K562 (cell line): ENCODE measurements at regions not wholly inside any gene's neighbourhood (a gene's known extent, or its start where the extent isn't known, plus 50 kb on each side); places are given as distances from the start of the nearest gene placed in this dataset.

Experiments used
- GATAD2A ChIP-seq: fragments of 450-650 bp; IDR thresholded peaks from 2 replicates; pipeline ENCODE4 v1.6.1; 2017
- HLTF ChIP-seq: fragments of 450-650 bp; IDR thresholded peaks from 2 replicates; pipeline ENCODE4 v1.6.1; 2016
- MITF ChIP-seq: IDR thresholded peaks from 2 replicates; pipeline ENCODE4 v1.6.1; 2014; ENCODE audit warnings: antibody characterized with exemption
- NFE2 ChIP-seq: IDR thresholded peaks from 2 replicates; pipeline ENCODE4 v1.6.1; 2014; ENCODE audit warnings: antibody characterized with exemption, low read depth
- TGIF2 ChIP-seq: sonication (generic); formaldehyde crosslinking; IDR thresholded peaks from 2 replicates; pipeline ENCODE4 v1.8.1; 2022; ENCODE audit warnings: mild to moderate bottlenecking, missing genetic modification reagents, moderate library complexity
- TF ChIP-seq, protein P1 (sequence below), 2 experiments: fragments of 450-650 bp in 1 of 2; sonication (generic) in 1 of 2; formaldehyde crosslinking in 1 of 2; IDR thresholded peaks; 2 replicates each; pipeline versions ENCODE4 v1.7.1 to v1.9.0; 2016 to 2022; ENCODE audit warnings: inconsistent platforms in 1 of 2, mild to moderate bottlenecking in 1 of 2, missing genetic modification reagents in 1 of 2
- TF ChIP-seq, protein P2 (sequence below): fragments of 250-450 bp; sonication (Bioruptor Pico); IDR thresholded peaks from 2 replicates; pipeline ENCODE4 v1.5.0; 2022; ENCODE audit warnings: mild to moderate bottlenecking

GRCh38 chr16:80150978-80151721, 389.6 kb upstream of the DYNLRB2 start (continued):
- TF ChIP-seq, protein P1, sequence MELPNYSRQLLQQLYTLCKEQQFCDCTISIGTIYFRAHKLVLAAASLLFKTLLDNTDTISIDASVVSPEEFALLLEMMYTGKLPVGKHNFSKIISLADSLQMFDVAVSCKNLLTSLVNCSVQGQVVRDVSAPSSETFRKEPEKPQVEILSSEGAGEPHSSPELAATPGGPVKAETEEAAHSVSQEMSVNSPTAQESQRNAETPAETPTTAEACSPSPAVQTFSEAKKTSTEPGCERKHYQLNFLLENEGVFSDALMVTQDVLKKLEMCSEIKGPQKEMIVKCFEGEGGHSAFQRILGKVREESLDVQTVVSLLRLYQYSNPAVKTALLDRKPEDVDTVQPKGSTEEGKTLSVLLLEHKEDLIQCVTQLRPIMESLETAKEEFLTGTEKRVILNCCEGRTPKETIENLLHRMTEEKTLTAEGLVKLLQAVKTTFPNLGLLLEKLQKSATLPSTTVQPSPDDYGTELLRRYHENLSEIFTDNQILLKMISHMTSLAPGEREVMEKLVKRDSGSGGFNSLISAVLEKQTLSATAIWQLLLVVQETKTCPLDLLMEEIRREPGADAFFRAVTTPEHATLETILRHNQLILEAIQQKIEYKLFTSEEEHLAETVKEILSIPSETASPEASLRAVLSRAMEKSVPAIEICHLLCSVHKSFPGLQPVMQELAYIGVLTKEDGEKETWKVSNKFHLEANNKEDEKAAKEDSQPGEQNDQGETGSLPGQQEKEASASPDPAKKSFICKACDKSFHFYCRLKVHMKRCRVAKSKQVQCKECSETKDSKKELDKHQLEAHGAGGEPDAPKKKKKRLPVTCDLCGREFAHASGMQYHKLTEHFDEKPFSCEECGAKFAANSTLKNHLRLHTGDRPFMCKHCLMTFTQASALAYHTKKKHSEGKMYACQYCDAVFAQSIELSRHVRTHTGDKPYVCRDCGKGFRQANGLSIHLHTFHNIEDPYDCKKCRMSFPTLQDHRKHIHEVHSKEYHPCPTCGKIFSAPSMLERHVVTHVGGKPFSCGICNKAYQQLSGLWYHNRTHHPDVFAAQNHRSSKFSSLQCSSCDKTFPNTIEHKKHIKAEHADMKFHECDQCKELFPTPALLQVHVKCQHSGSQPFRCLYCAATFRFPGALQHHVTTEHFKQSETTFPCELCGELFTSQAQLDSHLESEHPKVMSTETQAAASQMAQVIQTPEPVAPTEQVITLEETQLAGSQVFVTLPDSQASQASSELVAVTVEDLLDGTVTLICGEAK (IDR thresholded peaks at IDR 0.05) = no peak
- TF ChIP-seq, protein P1 (CRISPR knock-in tag; IDR thresholded peaks at IDR 0.05) = no peak
- TF ChIP-seq HLTF = no peak
- TF ChIP-seq NFE2 = no peak
- TF ChIP-seq, protein P2, sequence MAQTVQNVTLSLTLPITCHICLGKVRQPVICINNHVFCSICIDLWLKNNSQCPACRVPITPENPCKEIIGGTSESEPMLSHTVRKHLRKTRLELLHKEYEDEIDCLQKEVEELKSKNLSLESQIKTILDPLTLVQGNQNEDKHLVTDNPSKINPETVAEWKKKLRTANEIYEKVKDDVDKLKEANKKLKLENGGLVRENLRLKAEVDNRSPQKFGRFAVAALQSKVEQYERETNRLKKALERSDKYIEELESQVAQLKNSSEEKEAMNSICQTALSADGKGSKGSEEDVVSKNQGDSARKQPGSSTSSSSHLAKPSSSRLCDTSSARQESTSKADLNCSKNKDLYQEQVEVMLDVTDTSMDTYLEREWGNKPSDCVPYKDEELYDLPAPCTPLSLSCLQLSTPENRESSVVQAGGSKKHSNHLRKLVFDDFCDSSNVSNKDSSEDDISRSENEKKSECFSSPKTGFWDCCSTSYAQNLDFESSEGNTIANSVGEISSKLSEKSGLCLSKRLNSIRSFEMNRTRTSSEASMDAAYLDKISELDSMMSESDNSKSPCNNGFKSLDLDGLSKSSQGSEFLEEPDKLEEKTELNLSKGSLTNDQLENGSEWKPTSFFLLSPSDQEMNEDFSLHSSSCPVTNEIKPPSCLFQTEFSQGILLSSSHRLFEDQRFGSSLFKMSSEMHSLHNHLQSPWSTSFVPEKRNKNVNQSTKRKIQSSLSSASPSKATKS = no peak
- TF ChIP-seq GATAD2A = no peak
- no peak for TF ChIP-seq TGIF2 (CRISPR knock-in tag)
- no peak for TF ChIP-seq MITF
